K562 (cell line): ENCODE measurements at regions not wholly inside any gene's neighbourhood (a gene's known extent, or its start where the extent isn't known, plus 50 kb on each side); places are given as distances from the start of the nearest gene placed in this dataset.

ENCODE experiments used
- HLTF ChIP-seq: fragments of 450-650 bp; IDR thresholded peaks from 2 replicates; pipeline ENCODE4 v1.6.1; 2016
- HSF4 ChIP-seq: fragments of 250-450 bp; sonication (Bioruptor Pico); IDR thresholded peaks from 2 replicates; pipeline ENCODE4 v2.1.2; 2022; ENCODE audit warnings: mild to moderate bottlenecking, moderate library complexity, borderline replicate concordance
- KAT2B ChIP-seq: IDR thresholded peaks from one replicate; pipeline ENCODE4 v1.6.1; 2012; ENCODE audit warnings: low read depth, mild to moderate bottlenecking, control low read depth, inconsistent platforms, low read length, moderate library complexity
- MED1 ChIP-seq: sonication (generic); formaldehyde crosslinking; IDR thresholded peaks from 2 replicates; pipeline ENCODE4 v1.8.1; 2023; ENCODE audit warnings: missing genetic modification reagents, borderline replicate concordance
- MTA3 ChIP-seq: fragments of 450-650 bp; formaldehyde crosslinking; IDR thresholded peaks from 2 replicates; pipeline ENCODE4 v1.6.1; 2017; ENCODE audit warnings: mild to moderate bottlenecking, borderline replicate concordance
- MXI1 ChIP-seq: IDR thresholded peaks from 2 replicates; pipeline ENCODE4 v1.6.1; 2011; ENCODE audit warnings: low read depth, mild to moderate bottlenecking, improper control_type of control experiment, low read length
- NR3C1 ChIP-seq: sonication (generic); formaldehyde crosslinking; IDR thresholded peaks from 2 replicates; pipeline ENCODE4 v1.8.1; 2022; ENCODE audit warnings: missing genetic modification reagents
- TFAM ChIP-seq: fragments of 250-450 bp; sonication (Bioruptor Pico); conservative IDR thresholded peaks from 2 replicates; pipeline ENCODE4 v1.5.0; 2021; ENCODE audit warnings: mild to moderate bottlenecking, moderate library complexity
- ZFX ChIP-seq: sonication (generic); formaldehyde crosslinking; IDR thresholded peaks from 2 replicates; pipeline ENCODE4 v1.8.0; 2022; ENCODE audit warnings: mild to moderate bottlenecking, missing genetic modification reagents, moderate library complexity
- ZKSCAN1 ChIP-seq: fragments of 150-350 bp; IDR thresholded peaks from 2 replicates; pipeline ENCODE4 v1.6.1; 2016; ENCODE audit warnings: low read depth, low read length
- ZNF444 ChIP-seq: fragments of 250-450 bp; sonication (Bioruptor Pico); IDR thresholded peaks from 2 replicates; pipeline ENCODE4 v1.4.0; 2020; ENCODE audit warnings: mild to moderate bottlenecking, moderate library complexity
- TF ChIP-seq, protein P1 (sequence below): fragments of 250-450 bp; sonication (Bioruptor Pico); IDR thresholded peaks from 2 replicates; pipeline ENCODE4 v1.5.0; 2020; ENCODE audit warnings: mild to moderate bottlenecking
- TF ChIP-seq, protein P2 (sequence below): fragments of 200-400 bp; formaldehyde crosslinking; IDR thresholded peaks from 2 replicates; pipeline ENCODE4 v1.6.1; 2017; ENCODE audit warnings: mild to moderate bottlenecking, low read depth, low read length, moderate library complexity

GRCh38 chr17:5913032-5913531, 157.1 kb upstream of the WSCD1 start (continued):
- TF ChIP-seq TFAM (CRISPR knock-in tag), result no peak
- TF ChIP-seq HLTF, result no peak
- TF ChIP-seq MTA3, result no peak
- TF ChIP-seq MXI1, result no peak
- no peak for TF ChIP-seq HSF4 (CRISPR knock-in tag)
- no peak for TF ChIP-seq MED1 (CRISPR knock-in tag)
- no peak for TF ChIP-seq ZFX
- TF ChIP-seq ZNF444 (CRISPR knock-in tag), result no peak
- no peak for TF ChIP-seq NR3C1 (CRISPR knock-in tag)
- no peak for TF ChIP-seq KAT2B
- TF ChIP-seq ZKSCAN1, result no peak
- TF ChIP-seq, protein P1, sequence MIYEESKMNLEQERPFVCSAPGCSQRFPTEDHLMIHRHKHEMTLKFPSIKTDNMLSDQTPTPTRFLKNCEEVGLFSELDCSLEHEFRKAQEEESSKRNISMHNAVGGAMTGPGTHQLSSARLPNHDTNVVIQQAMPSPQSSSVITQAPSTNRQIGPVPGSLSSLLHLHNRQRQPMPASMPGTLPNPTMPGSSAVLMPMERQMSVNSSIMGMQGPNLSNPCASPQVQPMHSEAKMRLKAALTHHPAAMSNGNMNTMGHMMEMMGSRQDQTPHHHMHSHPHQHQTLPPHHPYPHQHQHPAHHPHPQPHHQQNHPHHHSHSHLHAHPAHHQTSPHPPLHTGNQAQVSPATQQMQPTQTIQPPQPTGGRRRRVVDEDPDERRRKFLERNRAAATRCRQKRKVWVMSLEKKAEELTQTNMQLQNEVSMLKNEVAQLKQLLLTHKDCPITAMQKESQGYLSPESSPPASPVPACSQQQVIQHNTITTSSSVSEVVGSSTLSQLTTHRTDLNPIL, result no peak
- TF ChIP-seq, protein P2, sequence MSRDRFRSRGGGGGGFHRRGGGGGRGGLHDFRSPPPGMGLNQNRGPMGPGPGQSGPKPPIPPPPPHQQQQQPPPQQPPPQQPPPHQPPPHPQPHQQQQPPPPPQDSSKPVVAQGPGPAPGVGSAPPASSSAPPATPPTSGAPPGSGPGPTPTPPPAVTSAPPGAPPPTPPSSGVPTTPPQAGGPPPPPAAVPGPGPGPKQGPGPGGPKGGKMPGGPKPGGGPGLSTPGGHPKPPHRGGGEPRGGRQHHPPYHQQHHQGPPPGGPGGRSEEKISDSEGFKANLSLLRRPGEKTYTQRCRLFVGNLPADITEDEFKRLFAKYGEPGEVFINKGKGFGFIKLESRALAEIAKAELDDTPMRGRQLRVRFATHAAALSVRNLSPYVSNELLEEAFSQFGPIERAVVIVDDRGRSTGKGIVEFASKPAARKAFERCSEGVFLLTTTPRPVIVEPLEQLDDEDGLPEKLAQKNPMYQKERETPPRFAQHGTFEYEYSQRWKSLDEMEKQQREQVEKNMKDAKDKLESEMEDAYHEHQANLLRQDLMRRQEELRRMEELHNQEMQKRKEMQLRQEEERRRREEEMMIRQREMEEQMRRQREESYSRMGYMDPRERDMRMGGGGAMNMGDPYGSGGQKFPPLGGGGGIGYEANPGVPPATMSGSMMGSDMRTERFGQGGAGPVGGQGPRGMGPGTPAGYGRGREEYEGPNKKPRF, result no peak
